ENCODE measurements at regions not wholly inside any gene's neighbourhood (a gene's known extent, or its start where the extent isn't known, plus 50 kb on each side); places are given as distances from the start of the nearest gene placed in this dataset.

- Histone ChIP-seq H3K4me1 (ENCODE audit: control insufficient read depth, insufficient read depth, low read length, poor library complexity, severe bottlenecking) (no peaks in the 10 kb centered on the region), H3K9me3 (ENCODE audit: control insufficient read depth, low read length) (no peaks in the 10 kb centered on the region), H3K4me3 (ENCODE audit: extremely low read depth, insufficient read depth, low read length, poor library complexity, severe bottlenecking) (no peak overlapping the region), H3K36me3 (ENCODE audit: control insufficient read depth, insufficient read depth, low read length) (no peaks in the 10 kb centered on the region), H3K27ac (ENCODE audit: low read depth, low read length, severe bottlenecking) (no peak overlapping the region)
Measured at GRCh38 chr12:88781909-88782308, 201.6 kb upstream of the KITLG start.

DNA sequence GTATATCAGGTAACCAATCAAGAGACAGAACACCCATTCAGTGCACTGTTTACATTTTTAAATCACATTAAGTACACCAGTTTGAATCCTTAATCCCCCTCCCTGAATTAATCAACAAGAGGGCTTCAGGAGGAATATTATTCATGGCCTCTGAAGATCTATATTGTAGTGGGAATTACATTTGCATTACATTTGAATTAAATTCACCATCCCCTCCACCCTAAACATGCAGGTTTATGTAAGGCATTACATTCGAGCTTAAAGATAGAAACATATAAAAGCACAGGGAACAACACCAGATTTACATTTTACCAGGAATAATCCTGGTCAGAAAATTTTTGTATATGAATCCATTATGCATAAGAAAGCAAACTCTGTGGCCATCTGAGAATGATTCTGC, 197.8 kb upstream of the KITLG start:
- Histone ChIP-seq H3K4me3 (ENCODE audit: extremely low read depth, insufficient read depth, low read length, poor library complexity, severe bottlenecking) (no peak overlapping the region), H3K9me3 (ENCODE audit: control insufficient read depth, low read length) (no peaks in the 10 kb centered on the region), H3K27ac (ENCODE audit: low read depth, low read length, severe bottlenecking) (no peak overlapping the region), H3K36me3 (ENCODE audit: control insufficient read depth, insufficient read depth, low read length) (no peaks in the 10 kb centered on the region), H3K4me1 (ENCODE audit: control insufficient read depth, insufficient read depth, low read length, poor library complexity, severe bottlenecking) (no peaks in the 10 kb centered on the region)
- no CpG with 5 or more reads among the region's 1 CpG for WGBS, 2 experiments (ENCODE audit: insufficient coverage in 2 of 2)

GRCh38 chr12:88775742-88776151, 195.5 kb upstream of the KITLG start:
- 92 to 94% methylated on average over 2 to 3 of the region's 3 CpGs for WGBS, 2 experiments (ENCODE audit: insufficient coverage in 2 of 2)
- H3K4me1 ChIP-seq (ENCODE audit: control insufficient read depth, insufficient read depth, low read length, poor library complexity, severe bottlenecking), result no peaks in the 10 kb centered on the region
- H3K36me3 ChIP-seq (ENCODE audit: control insufficient read depth, insufficient read depth, low read length), result no peaks in the 10 kb centered on the region

GRCh38 chr12:88767699-88768098, 187.4 kb upstream of the KITLG start:
- Histone ChIP-seq H3K4me1 (ENCODE audit: control insufficient read depth, insufficient read depth, low read length, poor library complexity, severe bottlenecking) (no peaks in the 10 kb centered on the region), H3K9me3 (ENCODE audit: control insufficient read depth, low read length) (no peaks in the 10 kb centered on the region)
- no CpG with 5 or more reads among the region's 1 CpG for WGBS, 2 experiments (ENCODE audit: insufficient coverage in 2 of 2)

More at GRCh38 chr12:88775742-88776151, 195.5 kb upstream of the KITLG start:
- H3K9me3 ChIP-seq (ENCODE audit: control insufficient read depth, low read length), result no peaks in the 10 kb centered on the region
- H3K27ac ChIP-seq (ENCODE audit: low read depth, low read length, severe bottlenecking), result no peak overlapping the region
- H3K4me3 ChIP-seq (ENCODE audit: extremely low read depth, insufficient read depth, low read length, poor library complexity, severe bottlenecking), result no peak overlapping the region

GRCh38 chr12:88764781-88765480, 184.7 kb upstream of the KITLG start:
- no peaks in the 10 kb centered on the region for H3K36me3 ChIP-seq (ENCODE audit: control insufficient read depth, insufficient read depth, low read length)
- no peaks in the 10 kb centered on the region for H3K4me1 ChIP-seq (ENCODE audit: control insufficient read depth, insufficient read depth, low read length, poor library complexity, severe bottlenecking)
- H3K4me3 ChIP-seq (ENCODE audit: extremely low read depth, insufficient read depth, low read length, poor library complexity, severe bottlenecking), result no peak overlapping the region
- no peaks in the 10 kb centered on the region for H3K9me3 ChIP-seq (ENCODE audit: control insufficient read depth, low read length)
- H3K27ac ChIP-seq (ENCODE audit: low read depth, low read length, severe bottlenecking), result no peak overlapping the region
- 80% methylated on average over 1 of the region's 3 CpGs; no CpG with 5 or more reads in 1 of the 2 experiments for WGBS, 2 experiments (ENCODE audit: insufficient coverage in 2 of 2)

More at GRCh38 chr12:88767699-88768098, 187.4 kb upstream of the KITLG start:
- H3K4me3 ChIP-seq (ENCODE audit: extremely low read depth, insufficient read depth, low read length, poor library complexity, severe bottlenecking), result no peak overlapping the region
- no peak overlapping the region for H3K27ac ChIP-seq (ENCODE audit: low read depth, low read length, severe bottlenecking)
- no peaks in the 10 kb centered on the region for H3K36me3 ChIP-seq (ENCODE audit: control insufficient read depth, insufficient read depth, low read length)

DNA sequence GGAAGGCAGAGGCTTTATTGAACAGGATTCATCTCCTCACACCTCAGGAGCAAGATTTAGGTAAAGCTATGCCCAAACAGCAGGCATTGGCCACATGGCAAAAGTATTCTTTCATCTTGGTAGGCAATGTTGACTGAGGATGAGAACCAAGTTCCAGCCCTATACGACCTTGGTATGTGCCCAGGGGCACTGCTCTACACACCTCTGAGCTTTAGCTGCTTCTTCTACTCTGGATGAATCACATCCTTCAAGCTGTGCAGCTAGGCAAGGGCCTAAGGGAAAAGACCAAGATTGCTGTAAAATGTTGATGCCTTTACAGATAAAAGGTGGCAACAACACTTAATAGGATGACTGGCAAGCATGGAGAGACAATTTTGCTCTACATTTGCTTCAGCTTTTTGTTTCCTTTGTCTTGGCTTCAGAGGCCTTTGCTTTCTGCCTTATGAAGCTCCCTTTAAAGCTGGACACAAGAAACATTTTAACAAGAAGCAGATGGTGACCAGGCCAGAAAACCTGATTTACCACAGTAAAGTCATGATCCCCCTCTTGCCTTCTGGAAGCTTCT, 183.3 kb upstream of the KITLG start:
- H3K27ac ChIP-seq (ENCODE audit: low read depth, low read length, severe bottlenecking), result no peak overlapping the region
- no peak overlapping the region for H3K4me3 ChIP-seq (ENCODE audit: extremely low read depth, insufficient read depth, low read length, poor library complexity, severe bottlenecking)
- no peaks in the 10 kb centered on the region for H3K4me1 ChIP-seq (ENCODE audit: control insufficient read depth, insufficient read depth, low read length, poor library complexity, severe bottlenecking)
- H3K9me3 ChIP-seq (ENCODE audit: control insufficient read depth, low read length), result no peaks in the 10 kb centered on the region
- WGBS, 2 experiments (ENCODE audit: insufficient coverage in 2 of 2), result 80% methylated on average over 1 of the region's 1 CpG; no CpG with 5 or more reads in 1 of the 2 experiments
- no peaks in the 10 kb centered on the region for H3K36me3 ChIP-seq (ENCODE audit: control insufficient read depth, insufficient read depth, low read length)

DNA sequence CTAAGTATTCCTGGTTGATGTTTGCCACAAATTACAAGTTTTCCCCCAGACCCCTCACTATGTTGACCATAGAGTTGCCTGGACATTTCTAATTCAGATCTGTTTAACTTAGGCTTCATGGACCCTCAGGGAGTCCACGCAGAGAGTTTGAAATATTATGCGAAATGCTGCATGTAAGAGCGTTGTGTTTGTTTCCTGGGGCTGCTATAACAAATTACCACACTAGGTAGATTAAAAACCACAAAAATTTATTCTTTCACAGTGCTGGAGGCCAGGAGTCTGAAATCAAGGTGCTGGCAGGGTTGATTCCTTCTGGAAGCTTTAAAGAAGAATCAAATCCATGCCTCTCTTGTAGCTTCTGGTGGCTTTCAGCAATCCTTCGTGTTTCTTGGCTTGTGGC, 177.9 kb upstream of the KITLG start:
- Histone ChIP-seq H3K27ac (ENCODE audit: low read depth, low read length, severe bottlenecking) (no peak overlapping the region), H3K9me3 (ENCODE audit: control insufficient read depth, low read length) (no peaks in the 10 kb centered on the region), H3K4me3 (ENCODE audit: extremely low read depth, insufficient read depth, low read length, poor library complexity, severe bottlenecking) (no peak overlapping the region), H3K4me1 (ENCODE audit: control insufficient read depth, insufficient read depth, low read length, poor library complexity, severe bottlenecking) (no peaks in the 10 kb centered on the region), H3K36me3 (ENCODE audit: control insufficient read depth, insufficient read depth, low read length) (no peaks in the 10 kb centered on the region)
- WGBS, 2 experiments (ENCODE audit: insufficient coverage in 2 of 2), result 89 to 100% methylated on average over 2 of the region's 4 CpGs

DNA sequence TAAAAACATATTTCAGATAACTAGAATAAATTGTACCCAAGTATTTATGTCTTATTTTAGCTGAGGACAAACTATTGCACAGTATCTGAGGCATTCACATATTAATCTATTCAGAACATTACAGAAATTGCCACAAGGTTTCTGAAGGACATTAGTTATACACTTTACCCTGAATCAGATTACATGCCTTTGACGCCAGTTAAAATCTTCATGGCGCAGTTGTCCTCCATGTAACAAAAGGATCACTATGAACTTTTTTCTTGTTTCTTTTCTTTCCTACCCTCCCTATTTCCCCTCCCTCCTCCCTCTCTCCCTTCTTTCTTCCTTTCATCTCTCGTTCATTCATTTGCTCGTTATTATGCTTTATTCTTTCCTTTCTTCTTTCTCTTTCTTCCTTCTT, 176.6 kb upstream of the KITLG start:
- 88 to 94% methylated on average over 4 of the region's 4 CpGs for WGBS, 2 experiments (ENCODE audit: insufficient coverage in 2 of 2)
- Histone ChIP-seq H3K36me3 (ENCODE audit: control insufficient read depth, insufficient read depth, low read length) (no peaks in the 10 kb centered on the region), H3K4me3 (ENCODE audit: extremely low read depth, insufficient read depth, low read length, poor library complexity, severe bottlenecking) (no peak overlapping the region), H3K9me3 (ENCODE audit: control insufficient read depth, low read length) (no peaks in the 10 kb centered on the region), H3K4me1 (ENCODE audit: control insufficient read depth, insufficient read depth, low read length, poor library complexity, severe bottlenecking) (no peaks in the 10 kb centered on the region), H3K27ac (ENCODE audit: low read depth, low read length, severe bottlenecking) (no peak overlapping the region)

- 100% methylated on average over 2 of the region's 3 CpGs; no CpG with 5 or more reads in 1 of the 2 experiments for WGBS, 2 experiments (ENCODE audit: insufficient coverage in 2 of 2)
- H3K9me3 ChIP-seq (ENCODE audit: control insufficient read depth, low read length), result no peaks in the 10 kb centered on the region
- no peak overlapping the region for H3K4me3 ChIP-seq (ENCODE audit: extremely low read depth, insufficient read depth, low read length, poor library complexity, severe bottlenecking)
- no peaks in the 10 kb centered on the region for H3K4me1 ChIP-seq (ENCODE audit: control insufficient read depth, insufficient read depth, low read length, poor library complexity, severe bottlenecking)
- no peaks in the 10 kb centered on the region for H3K36me3 ChIP-seq (ENCODE audit: control insufficient read depth, insufficient read depth, low read length)
- H3K27ac ChIP-seq (ENCODE audit: low read depth, low read length, severe bottlenecking), result no peak overlapping the region
Measured at GRCh38 chr12:88756153-88756552, 175.9 kb upstream of the KITLG start.

GRCh38 chr12:88753707-88754106, 173.4 kb upstream of the KITLG start:
- H3K9me3 ChIP-seq (ENCODE audit: control insufficient read depth, low read length), result no peaks in the 10 kb centered on the region
- no peak overlapping the region for H3K27ac ChIP-seq (ENCODE audit: low read depth, low read length, severe bottlenecking)
- H3K36me3 ChIP-seq (ENCODE audit: control insufficient read depth, insufficient read depth, low read length), result no peaks in the 10 kb centered on the region
- H3K4me1 ChIP-seq (ENCODE audit: control insufficient read depth, insufficient read depth, low read length, poor library complexity, severe bottlenecking), result no peaks in the 10 kb centered on the region
- no peak overlapping the region for H3K4me3 ChIP-seq (ENCODE audit: extremely low read depth, insufficient read depth, low read length, poor library complexity, severe bottlenecking)
- WGBS, 2 experiments (ENCODE audit: insufficient coverage in 2 of 2), result 97% methylated on average over 6 to 7 of the region's 8 CpGs

DNA sequence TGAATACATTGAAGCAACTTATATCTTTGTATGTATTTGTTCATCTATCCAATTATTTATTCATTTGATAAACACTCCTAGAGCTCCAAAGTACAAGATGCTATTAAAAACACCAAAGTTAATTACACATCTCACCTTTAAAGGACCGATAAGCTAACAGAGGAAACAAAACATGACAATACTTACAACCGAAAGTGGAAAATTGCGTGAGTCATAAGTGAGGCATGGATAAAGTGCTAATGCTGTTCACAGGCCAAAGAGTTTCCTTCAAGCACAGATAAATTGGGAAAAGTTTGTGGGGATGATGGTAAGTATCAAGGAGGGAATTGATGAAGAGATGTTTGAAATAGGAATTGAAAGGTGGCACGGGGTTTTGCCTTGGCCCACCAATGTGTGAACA, 172.8 kb upstream of the KITLG start:
- no peaks in the 10 kb centered on the region for H3K9me3 ChIP-seq (ENCODE audit: control insufficient read depth, low read length)
- WGBS, 2 experiments (ENCODE audit: insufficient coverage in 2 of 2), result 96% methylated on average over 2 to 3 of the region's 4 CpGs
- no peaks in the 10 kb centered on the region for H3K4me1 ChIP-seq (ENCODE audit: control insufficient read depth, insufficient read depth, low read length, poor library complexity, severe bottlenecking)
- H3K27ac ChIP-seq (ENCODE audit: low read depth, low read length, severe bottlenecking), result no peak overlapping the region
- no peak overlapping the region for H3K4me3 ChIP-seq (ENCODE audit: extremely low read depth, insufficient read depth, low read length, poor library complexity, severe bottlenecking)
- no peaks in the 10 kb centered on the region for H3K36me3 ChIP-seq (ENCODE audit: control insufficient read depth, insufficient read depth, low read length)

Data from mesodermal cell (in vitro differentiated cells).